ENCODE measurements at regions not wholly inside any gene's neighbourhood (a gene's known extent, or its start where the extent isn't known, plus 50 kb on each side); places are given as distances from the start of the nearest gene placed in this dataset.

GRCh38 chr18:28594034-28594433 is 417.1 kb upstream of the CDH2 start:
- H3K27ac ChIP-seq: no peak overlapping the region
- H3K9me3 ChIP-seq: no peaks in the 10 kb centered on the region
- TF ChIP-seq POLR2A (IDR thresholded peaks at IDR 0.05) (no peak), CTCF (IDR thresholded peaks at IDR 0.05) (no peak)
- no peaks in the 10 kb centered on the region for H3K27me3 ChIP-seq
- no peak for DNase-seq
- H3K36me3 ChIP-seq: no peaks in the 10 kb centered on the region
- no peak overlapping the region for H3K4me3 ChIP-seq (replicated peaks in 1 of 3)
- intact Hi-C loops (cut with DNase I): no loop called here
- WGBS, 2 donors: 78 to 80% methylated on average over 4 of the region's 4 CpGs
- H3K4me1 ChIP-seq: no peaks in the 10 kb centered on the region

GRCh38 chr18:28588884-28589549 is 412.1 kb upstream of the CDH2 start:
- no peak overlapping the region for H3K27ac ChIP-seq
- WGBS, 2 donors: 92 to 96% methylated on average over 1 of the region's 1 CpG
- no peaks in the 10 kb centered on the region for H3K4me1 ChIP-seq
- H3K27me3 ChIP-seq: no peaks in the 10 kb centered on the region
- H3K36me3 ChIP-seq: no peaks in the 10 kb centered on the region
- no peaks in the 10 kb centered on the region for H3K9me3 ChIP-seq
- TF ChIP-seq POLR2A (IDR thresholded peaks at IDR 0.05) (no peak), CTCF (IDR thresholded peaks at IDR 0.05) (no peak)
- no peak for DNase-seq
- H3K4me3 ChIP-seq (replicated peaks in 1 of 3): no peak overlapping the region
- intact Hi-C loops (cut with DNase I): no loop called here

- no peak for TF ChIP-seq CTCF (IDR thresholded peaks at IDR 0.05)
- no peak for TF ChIP-seq POLR2A (IDR thresholded peaks at IDR 0.05)
- Histone ChIP-seq H3K4me1 (no peaks in the 10 kb centered on the region), H3K9me3 (no peaks in the 10 kb centered on the region), H3K27me3 (no peaks in the 10 kb centered on the region), H3K36me3 (no peaks in the 10 kb centered on the region), H3K27ac (no peak overlapping the region), H3K4me3 (replicated peaks in 1 of 3) (no peak overlapping the region)
- 38 to 50% methylated on average over 5 of the region's 5 CpGs for WGBS, 2 donors
- intact Hi-C loops (cut with DNase I): no loop called here
- DNase-seq: no peak
Observed at GRCh38 chr18:28584731-28585130, 407.8 kb upstream of the CDH2 start.

- 95 to 97% methylated on average over 2 of the region's 2 CpGs for WGBS, 2 donors
- no peaks in the 10 kb centered on the region for H3K27me3 ChIP-seq
- intact Hi-C loops (cut with DNase I): no loop called here
- H3K4me3 ChIP-seq (replicated peaks in 1 of 3): no peak overlapping the region
- no peak for DNase-seq
- H3K36me3 ChIP-seq: no peaks in the 10 kb centered on the region
- H3K27ac ChIP-seq: no peak overlapping the region
- no peaks in the 10 kb centered on the region for H3K9me3 ChIP-seq
- no peak for TF ChIP-seq POLR2A (IDR thresholded peaks at IDR 0.05)
- no peak for TF ChIP-seq CTCF (IDR thresholded peaks at IDR 0.05)
- H3K4me1 ChIP-seq: no peaks in the 10 kb centered on the region
Observed at GRCh38 chr18:28582724-28583123, 405.8 kb upstream of the CDH2 start.

- intact Hi-C loops (cut with DNase I): no loop called here
- no peak overlapping the region for H3K27ac ChIP-seq
- no peaks in the 10 kb centered on the region for H3K9me3 ChIP-seq
- no peaks in the 10 kb centered on the region for H3K4me1 ChIP-seq
- DNase-seq: no peak
- no peaks in the 10 kb centered on the region for H3K36me3 ChIP-seq
- no peak overlapping the region for H3K4me3 ChIP-seq (replicated peaks in 1 of 3)
- TF ChIP-seq POLR2A (IDR thresholded peaks at IDR 0.05) (no peak), CTCF (IDR thresholded peaks at IDR 0.05) (no peak)
- 79 to 84% methylated on average over 4 of the region's 4 CpGs for WGBS, 2 donors
- H3K27me3 ChIP-seq: no peaks in the 10 kb centered on the region
Observed at GRCh38 chr18:28581521-28582071, 404.7 kb upstream of the CDH2 start.
